ENCODE measurements at regions not wholly inside any gene's neighbourhood (a gene's known extent, or its start where the extent isn't known, plus 50 kb on each side); places are given as distances from the start of the nearest gene placed in this dataset.

DNA sequence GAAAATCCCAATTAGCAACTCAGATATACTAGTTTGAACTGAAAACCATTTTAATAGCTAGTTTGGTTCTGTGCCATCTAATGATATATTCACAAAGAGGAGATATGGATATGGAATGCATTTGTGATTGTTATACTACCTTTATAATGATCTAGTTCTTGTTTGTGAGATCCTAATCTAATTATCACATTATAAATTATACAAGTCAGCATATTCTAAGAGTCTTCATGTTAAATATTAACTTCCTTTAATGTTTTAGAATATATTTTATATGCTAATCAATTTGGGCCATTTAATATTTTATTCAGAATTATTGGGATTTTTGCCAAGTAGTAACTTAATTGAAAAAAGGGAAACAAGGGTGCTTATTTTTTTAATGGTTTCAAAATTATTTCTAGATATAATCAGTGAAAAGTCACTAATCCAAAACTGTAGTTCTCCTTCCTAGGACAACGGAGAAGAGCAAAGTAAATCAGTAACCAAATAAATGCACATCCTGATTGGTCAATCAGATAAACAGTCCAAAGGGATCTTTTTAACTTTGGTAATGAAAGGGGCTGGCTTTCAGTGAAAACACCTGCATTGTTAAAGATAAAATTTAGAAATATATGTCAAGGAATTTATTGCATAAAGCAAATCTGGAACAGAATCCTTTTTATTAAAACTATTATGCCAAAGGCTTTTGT is 173.9 kb upstream of the MEOX2 start:
- WGBS (ENCODE audit: insufficient coverage): no CpG with 5 or more reads among the region's 1 CpG

DNA sequence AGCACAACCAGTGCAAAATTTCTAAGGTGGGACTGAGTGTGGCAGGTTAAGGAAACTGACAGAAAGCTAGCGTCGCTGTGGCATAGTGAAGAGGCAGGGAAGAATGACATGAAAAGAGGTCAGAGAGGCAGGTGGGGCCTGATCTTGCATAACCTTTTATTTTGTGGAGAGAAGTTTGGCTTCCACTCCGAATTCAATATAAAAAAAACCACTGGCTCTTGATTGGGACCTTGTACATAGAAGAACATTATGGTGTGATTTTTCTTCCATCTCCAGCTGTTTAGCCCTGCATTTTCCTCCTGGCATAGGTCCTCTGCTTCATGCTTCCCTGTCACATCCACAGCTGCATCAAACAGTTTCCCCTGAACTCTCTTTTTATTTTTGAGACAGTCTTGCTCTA is 170.5 kb upstream of the MEOX2 start:
- Histone ChIP-seq H3K4me3 (ENCODE audit: low read length) (no peak overlapping the region), H3K36me3 (ENCODE audit: control insufficient read depth, insufficient read depth, low read length) (no peaks in the 10 kb centered on the region), H3K9me3 (replicated peaks; ENCODE audit: control insufficient read depth, low read depth, low read length) (no peaks in the 10 kb centered on the region), H3K27me3 (ENCODE audit: control insufficient read depth, insufficient read depth, low read length) (no peaks in the 10 kb centered on the region), H3K27ac (ENCODE audit: low read length) (peak overlapping the region; percentile 9), H3K4me1 (ENCODE audit: control insufficient read depth, insufficient read depth, low read length) (peaks cover 16% of the 10 kb centered on the region)
- DNase-seq: peak; percentile 71
- 68% methylated on average over 2 of the region's 3 CpGs for WGBS (ENCODE audit: insufficient coverage)

More for the DNA sequence above, 173.9 kb upstream of the MEOX2 start:
- Histone ChIP-seq H3K4me3 (ENCODE audit: low read length) (no peak overlapping the region), H3K4me1 (ENCODE audit: control insufficient read depth, insufficient read depth, low read length) (peaks cover 10% of the 10 kb centered on the region), H3K36me3 (ENCODE audit: control insufficient read depth, insufficient read depth, low read length) (no peaks in the 10 kb centered on the region), H3K27ac (ENCODE audit: low read length) (no peak overlapping the region), H3K9me3 (replicated peaks; ENCODE audit: control insufficient read depth, low read depth, low read length) (no peaks in the 10 kb centered on the region), H3K27me3 (ENCODE audit: control insufficient read depth, insufficient read depth, low read length) (no peaks in the 10 kb centered on the region)
- no peak for DNase-seq

DNA sequence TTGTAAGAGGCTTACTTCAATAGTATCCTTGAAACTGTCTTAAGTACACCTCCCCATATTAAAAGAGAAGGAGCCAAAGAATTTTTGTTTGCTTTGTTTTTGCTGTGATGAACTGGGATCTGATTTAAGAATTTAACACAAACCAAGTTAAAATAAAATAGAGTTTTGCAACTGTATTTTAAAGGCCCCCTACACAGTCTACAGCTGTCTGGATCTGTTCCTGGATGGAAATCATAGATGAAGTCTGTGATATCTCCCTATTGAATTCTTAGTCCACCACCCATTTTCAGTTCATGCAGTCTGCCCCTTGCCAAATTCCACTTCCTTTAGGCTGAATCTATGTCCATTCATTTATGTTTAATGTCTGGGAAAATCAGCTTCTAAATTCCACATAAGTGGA is 169.8 kb upstream of the MEOX2 start:
- Histone ChIP-seq H3K4me1 (ENCODE audit: control insufficient read depth, insufficient read depth, low read length) (peaks cover 16% of the 10 kb centered on the region), H3K27ac (ENCODE audit: low read length) (peak overlapping the region; percentile 15), H3K4me3 (ENCODE audit: low read length) (no peak overlapping the region), H3K27me3 (ENCODE audit: control insufficient read depth, insufficient read depth, low read length) (no peaks in the 10 kb centered on the region), H3K36me3 (ENCODE audit: control insufficient read depth, insufficient read depth, low read length) (no peaks in the 10 kb centered on the region), H3K9me3 (replicated peaks; ENCODE audit: control insufficient read depth, low read depth, low read length) (no peaks in the 10 kb centered on the region)
- DNase-seq: peak; percentile 92

DNA sequence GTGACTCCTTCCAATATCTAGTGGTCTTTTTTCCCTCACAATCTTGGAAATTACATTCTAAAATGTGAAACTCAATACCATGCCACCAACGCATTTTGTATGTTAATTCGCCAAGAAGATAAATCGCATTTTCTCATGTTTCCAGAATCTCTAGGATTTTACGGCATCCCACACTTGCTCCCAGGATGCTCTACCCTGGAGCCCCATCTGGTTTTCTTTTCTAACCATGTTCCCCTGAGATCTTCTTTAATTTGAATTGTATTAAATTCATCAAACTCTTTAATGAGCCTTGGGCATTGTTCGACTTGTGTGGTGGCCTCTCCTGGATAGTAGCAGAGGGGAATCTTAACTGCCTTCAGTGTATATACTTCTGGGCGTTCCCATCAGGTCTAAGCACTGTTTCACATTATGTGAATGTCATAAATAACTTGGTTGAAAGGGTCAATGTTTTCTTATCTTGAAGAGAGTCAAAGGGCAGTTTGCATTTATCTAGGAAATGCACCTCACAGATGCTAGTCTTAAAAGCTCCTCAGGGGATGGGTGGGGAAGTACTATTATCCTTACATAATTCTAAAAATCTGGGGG is 169.1 kb upstream of the MEOX2 start:
- no peaks in the 10 kb centered on the region for H3K9me3 ChIP-seq (replicated peaks; ENCODE audit: control insufficient read depth, low read depth, low read length)
- whole genome bisulfite sequencing (ENCODE audit: insufficient coverage): 16% methylated on average over 3 of the region's 6 CpGs
- peaks cover 18% of the 10 kb centered on the region for H3K4me1 ChIP-seq (ENCODE audit: control insufficient read depth, insufficient read depth, low read length)
- H3K27ac ChIP-seq (ENCODE audit: low read length): peak overlapping the region; percentile 53
- DNase-seq: peak; percentile 72
- H3K36me3 ChIP-seq (ENCODE audit: control insufficient read depth, insufficient read depth, low read length): no peaks in the 10 kb centered on the region
- H3K4me3 ChIP-seq (ENCODE audit: low read length): no peak overlapping the region
- no peaks in the 10 kb centered on the region for H3K27me3 ChIP-seq (ENCODE audit: control insufficient read depth, insufficient read depth, low read length)

DNA sequence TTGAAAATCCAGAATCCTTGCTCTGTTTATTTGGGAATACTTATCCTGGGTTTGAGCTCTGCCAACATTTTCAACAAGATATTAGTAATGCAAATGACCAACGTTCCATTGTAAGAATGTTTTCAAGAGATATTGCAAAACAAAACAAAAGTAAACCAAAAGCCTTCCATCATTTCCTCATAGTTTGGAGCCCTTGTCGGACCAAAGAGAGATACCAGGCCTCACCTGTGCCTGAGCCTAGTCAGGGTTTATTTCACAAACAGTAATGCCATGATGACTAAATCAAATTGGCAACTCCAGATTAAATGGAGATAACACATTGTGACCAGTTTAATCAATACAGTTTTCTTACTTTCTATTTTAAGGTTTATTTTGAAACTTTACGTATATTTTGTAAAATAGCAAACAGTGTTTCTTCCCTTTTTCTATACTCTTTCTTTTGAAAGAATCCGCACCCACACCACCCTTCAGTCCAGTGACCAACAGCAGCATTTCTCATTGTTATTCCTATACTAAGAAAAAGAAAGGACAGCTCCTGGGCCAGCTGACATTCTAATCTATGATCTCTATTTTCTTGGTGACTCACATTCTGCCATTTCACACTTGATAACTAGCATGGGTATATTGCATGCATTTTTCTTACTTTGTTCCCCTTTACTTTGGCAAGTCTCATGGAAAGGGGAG is 168.5 kb upstream of the MEOX2 start:
- DNase-seq: no peak
- H3K27ac ChIP-seq (ENCODE audit: low read length): peak overlapping the region; percentile 53
- no peaks in the 10 kb centered on the region for H3K9me3 ChIP-seq (replicated peaks; ENCODE audit: control insufficient read depth, low read depth, low read length)
- no CpG with 5 or more reads among the region's 4 CpGs for WGBS (ENCODE audit: insufficient coverage)
- H3K27me3 ChIP-seq (ENCODE audit: control insufficient read depth, insufficient read depth, low read length): no peaks in the 10 kb centered on the region
- H3K4me3 ChIP-seq (ENCODE audit: low read length): no peak overlapping the region
- H3K36me3 ChIP-seq (ENCODE audit: control insufficient read depth, insufficient read depth, low read length): no peaks in the 10 kb centered on the region
- peaks cover 18% of the 10 kb centered on the region for H3K4me1 ChIP-seq (ENCODE audit: control insufficient read depth, insufficient read depth, low read length)

DNA sequence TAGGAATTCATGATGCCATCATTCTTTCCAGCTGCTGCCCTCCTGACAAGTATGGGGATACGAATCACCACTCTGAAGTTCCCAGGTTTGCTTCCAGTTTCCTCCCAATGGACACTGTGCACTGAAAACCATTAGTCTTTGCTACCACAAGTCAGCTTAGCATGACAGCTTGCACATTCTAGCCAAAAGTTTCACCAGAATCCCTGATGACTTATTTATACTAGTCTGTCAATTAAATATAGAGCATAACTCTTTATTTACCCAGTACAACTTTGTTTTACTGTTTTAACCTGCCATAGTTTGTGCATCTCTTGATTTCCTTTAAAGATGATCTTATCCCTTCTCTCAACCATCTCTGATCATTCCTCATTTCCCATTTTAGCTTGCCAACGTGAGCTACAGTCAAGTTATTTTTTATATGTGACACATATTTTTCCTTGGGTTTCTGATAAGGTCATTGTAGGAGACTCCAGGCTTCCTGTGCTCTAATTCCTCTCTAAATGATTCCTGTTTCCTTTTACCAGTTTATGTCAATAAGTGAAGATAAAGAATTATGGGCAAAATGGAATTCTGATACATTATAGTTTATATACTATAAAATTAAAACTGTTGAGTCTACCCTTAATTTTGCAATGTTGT is 167.5 kb upstream of the MEOX2 start:
- Histone ChIP-seq H3K27ac (ENCODE audit: low read length) (no peak overlapping the region), H3K36me3 (ENCODE audit: control insufficient read depth, insufficient read depth, low read length) (no peaks in the 10 kb centered on the region), H3K4me3 (ENCODE audit: low read length) (no peak overlapping the region), H3K27me3 (ENCODE audit: control insufficient read depth, insufficient read depth, low read length) (no peaks in the 10 kb centered on the region), H3K9me3 (replicated peaks; ENCODE audit: control insufficient read depth, low read depth, low read length) (no peaks in the 10 kb centered on the region), H3K4me1 (ENCODE audit: control insufficient read depth, insufficient read depth, low read length) (peaks cover 18% of the 10 kb centered on the region)
- DNase-seq: peak; percentile 46
- WGBS (ENCODE audit: insufficient coverage): 38% methylated on average over 1 of the region's 2 CpGs

DNA sequence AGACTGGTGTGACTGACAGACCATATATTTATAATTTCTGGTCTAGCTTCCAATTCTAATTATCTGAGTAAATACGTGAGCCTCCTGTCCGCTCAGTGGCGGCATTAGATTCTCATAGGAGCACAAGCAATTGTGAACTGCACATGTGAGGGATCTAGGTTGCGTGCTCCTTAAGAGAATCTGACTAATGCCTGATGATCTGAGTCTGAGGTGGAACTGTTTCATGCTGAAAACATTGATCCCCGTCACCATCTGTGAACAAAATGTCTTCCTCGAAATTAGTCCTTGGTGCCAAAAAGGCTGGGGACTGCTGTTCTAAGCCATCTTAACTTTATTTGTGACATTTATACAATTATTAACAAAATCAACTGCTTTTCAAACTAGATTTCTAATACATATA is 164.7 kb upstream of the MEOX2 start:
- Histone ChIP-seq H3K27ac (ENCODE audit: low read length) (no peak overlapping the region), H3K36me3 (ENCODE audit: control insufficient read depth, insufficient read depth, low read length) (no peaks in the 10 kb centered on the region), H3K4me1 (ENCODE audit: control insufficient read depth, insufficient read depth, low read length) (peaks cover 16% of the 10 kb centered on the region), H3K27me3 (ENCODE audit: control insufficient read depth, insufficient read depth, low read length) (no peaks in the 10 kb centered on the region), H3K9me3 (replicated peaks; ENCODE audit: control insufficient read depth, low read depth, low read length) (no peaks in the 10 kb centered on the region), H3K4me3 (ENCODE audit: low read length) (no peak overlapping the region)
- no peak for DNase-seq
- 77% methylated on average over 4 of the region's 6 CpGs for WGBS (ENCODE audit: insufficient coverage)

DNA sequence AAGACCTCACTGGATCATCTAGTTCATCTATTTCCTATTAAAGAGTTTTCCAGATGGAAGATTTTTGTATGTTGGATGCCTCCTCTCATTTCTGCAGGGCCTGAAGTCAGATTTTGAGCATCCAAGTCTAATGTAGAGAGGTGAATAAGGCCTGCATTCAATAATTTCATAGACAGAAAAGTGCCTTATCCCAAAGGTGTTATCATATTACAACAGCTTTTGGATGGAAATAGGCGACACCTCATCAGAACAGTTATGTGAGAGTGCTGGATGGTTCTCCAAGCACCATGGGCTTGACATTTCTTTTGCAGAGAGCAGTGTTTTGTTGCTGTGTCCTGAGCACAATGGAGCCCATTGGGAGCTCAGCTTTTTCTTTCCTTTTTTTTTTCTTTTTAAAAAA is 162.4 kb upstream of the MEOX2 start:
- peaks cover 7% of the 10 kb centered on the region for H3K4me1 ChIP-seq (ENCODE audit: control insufficient read depth, insufficient read depth, low read length)
- no peak overlapping the region for H3K4me3 ChIP-seq (ENCODE audit: low read length)
- DNase-seq: peak; percentile 99
- H3K9me3 ChIP-seq (replicated peaks; ENCODE audit: control insufficient read depth, low read depth, low read length): no peaks in the 10 kb centered on the region
- no CpG with 5 or more reads among the region's 1 CpG for WGBS (ENCODE audit: insufficient coverage)
- peak overlapping the region; percentile 89 for H3K27ac ChIP-seq (ENCODE audit: low read length)
- H3K27me3 ChIP-seq (ENCODE audit: control insufficient read depth, insufficient read depth, low read length): no peaks in the 10 kb centered on the region
- H3K36me3 ChIP-seq (ENCODE audit: control insufficient read depth, insufficient read depth, low read length): no peaks in the 10 kb centered on the region

DNA sequence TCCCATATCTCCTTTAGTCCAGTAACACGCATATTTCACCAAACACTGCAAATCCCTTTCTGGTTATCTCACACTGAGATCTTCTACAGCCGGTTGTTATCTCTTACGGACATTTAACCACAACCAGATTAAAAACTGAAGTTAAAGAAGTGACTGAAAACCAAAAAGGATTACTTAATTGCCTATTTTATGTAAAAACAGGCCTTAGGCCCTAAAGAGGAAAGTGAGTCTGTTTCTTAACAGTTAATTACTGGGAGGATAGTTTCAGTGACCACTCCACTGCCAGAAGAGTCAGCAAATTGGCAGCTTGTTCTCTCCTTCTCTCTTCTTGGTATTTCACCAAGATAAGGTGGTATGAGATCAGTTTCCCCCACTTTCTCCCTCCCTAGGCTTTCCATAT is 161.9 kb upstream of the MEOX2 start:
- DNase-seq: no peak
- WGBS (ENCODE audit: insufficient coverage): no CpG with 5 or more reads among the region's 3 CpGs
- Histone ChIP-seq H3K27ac (ENCODE audit: low read length) (peak overlapping the region; percentile 89), H3K36me3 (ENCODE audit: control insufficient read depth, insufficient read depth, low read length) (no peaks in the 10 kb centered on the region), H3K4me1 (ENCODE audit: control insufficient read depth, insufficient read depth, low read length) (peaks cover 5% of the 10 kb centered on the region), H3K27me3 (ENCODE audit: control insufficient read depth, insufficient read depth, low read length) (no peaks in the 10 kb centered on the region), H3K4me3 (ENCODE audit: low read length) (no peak overlapping the region), H3K9me3 (replicated peaks; ENCODE audit: control insufficient read depth, low read depth, low read length) (no peaks in the 10 kb centered on the region)

DNA sequence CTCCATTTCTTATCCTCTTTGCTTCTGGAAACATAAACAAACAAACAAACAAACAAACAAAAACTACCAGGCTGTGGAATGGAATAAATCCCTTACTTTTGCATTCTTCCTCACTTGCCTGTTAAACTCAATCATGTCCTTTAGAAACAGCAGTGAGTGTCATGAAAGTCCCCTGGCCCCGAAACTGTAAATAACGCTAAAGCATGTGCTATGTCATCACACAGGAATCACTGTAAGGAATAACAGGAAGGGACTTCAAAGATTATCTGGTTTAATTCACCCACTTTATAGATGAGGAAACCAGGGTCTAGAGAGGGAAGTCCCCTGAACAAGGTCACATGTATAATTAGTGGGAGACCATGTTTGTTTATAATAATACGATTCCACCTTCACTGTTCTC is 159.4 kb upstream of the MEOX2 start:
- Histone ChIP-seq H3K27ac (ENCODE audit: low read length) (no peak overlapping the region), H3K4me1 (ENCODE audit: control insufficient read depth, insufficient read depth, low read length) (peaks cover 3% of the 10 kb centered on the region), H3K36me3 (ENCODE audit: control insufficient read depth, insufficient read depth, low read length) (no peaks in the 10 kb centered on the region), H3K4me3 (ENCODE audit: low read length) (no peak overlapping the region), H3K27me3 (ENCODE audit: control insufficient read depth, insufficient read depth, low read length) (no peaks in the 10 kb centered on the region), H3K9me3 (replicated peaks; ENCODE audit: control insufficient read depth, low read depth, low read length) (no peaks in the 10 kb centered on the region)
- no peak for DNase-seq
- WGBS (ENCODE audit: insufficient coverage): no CpG with 5 or more reads among the region's 3 CpGs

Data from muscle of leg (tissue), 3 donors.